HG02852 (cell line): ENCODE measurements at regions not wholly inside any gene's neighbourhood (a gene's known extent, or its start where the extent isn't known, plus 50 kb on each side); places are given as distances from the start of the nearest gene placed in this dataset.
"Not testable (repeated sequence)": the region's sequence is repeated elsewhere in the genome, so short reads cannot be mapped to it uniquely, and the experiment has no call there.

Experiments
- ATAC-seq: cut with Tn5 transposase; IDR thresholded peaks from one replicate; pipeline ENCODE4 v1.9.1; 2021; ENCODE audit warnings: mild to moderate bottlenecking, moderate library complexity; ENCODE audit not compliant: unreplicated experiment

GRCh38 chrX:150205011-150205410 is 158.1 kb upstream of the MAMLD1 start:
- no peak for ATAC-seq

GRCh38 chrX:150207733-150208132 is 155.4 kb upstream of the MAMLD1 start:
- no peak for ATAC-seq

- ATAC-seq, result no peak
Observed at GRCh38 chrX:150211988-150212387, 151.1 kb upstream of the MAMLD1 start.

GRCh38 chrX:150212672-150213480 is 150.2 kb upstream of the MAMLD1 start:
- no peak for ATAC-seq

- ATAC-seq, result no peak
Observed at GRCh38 chrX:150213481-150214030, 149.6 kb upstream of the MAMLD1 start.

GRCh38 chrX:150216000-150216399 is 147.1 kb upstream of the MAMLD1 start:
- ATAC-seq, result not testable (repeated sequence)

- no peak for ATAC-seq
Observed at GRCh38 chrX:150216716-150217115, 146.4 kb upstream of the MAMLD1 start.

GRCh38 chrX:150217609-150218008 is 145.5 kb upstream of the MAMLD1 start:
- ATAC-seq, result no peak

- peak; percentile 82 for ATAC-seq
Observed at GRCh38 chrX:150219374-150220185, 143.5 kb upstream of the MAMLD1 start.

- no peak for ATAC-seq
Observed at GRCh38 chrX:150223176-150224015, 139.7 kb upstream of the MAMLD1 start.

GRCh38 chrX:150224676-150225075 is 138.4 kb upstream of the MAMLD1 start:
- ATAC-seq, result no peak

GRCh38 chrX:150225266-150225665 is 137.9 kb upstream of the MAMLD1 start:
- no peak for ATAC-seq

- ATAC-seq, result no peak
Observed at GRCh38 chrX:150225756-150226155, 137.4 kb upstream of the MAMLD1 start.

GRCh38 chrX:150226223-150226965 is 136.7 kb upstream of the MAMLD1 start:
- ATAC-seq, result no peak

GRCh38 chrX:150227321-150227860 is 135.7 kb upstream of the MAMLD1 start:
- ATAC-seq, result no peak

- ATAC-seq, result no peak
Observed at GRCh38 chrX:150227873-150228410, 135.2 kb upstream of the MAMLD1 start.

GRCh38 chrX:150228431-150228830 is 134.7 kb upstream of the MAMLD1 start:
- no peak for ATAC-seq

GRCh38 chrX:150229030-150229429 is 134.1 kb upstream of the MAMLD1 start:
- no peak for ATAC-seq

- ATAC-seq, result no peak
Observed at GRCh38 chrX:150229481-150229880, 133.6 kb upstream of the MAMLD1 start.

GRCh38 chrX:150230952-150231351 is 132.2 kb upstream of the MAMLD1 start:
- not testable (repeated sequence) for ATAC-seq
